HG03575 (cell line): ENCODE measurements at regions not wholly inside any gene's neighbourhood (a gene's known extent, or its start where the extent isn't known, plus 50 kb on each side); places are given as distances from the start of the nearest gene placed in this dataset.

ENCODE experiments used
- ATAC-seq: cut with Tn5 transposase; IDR thresholded peaks from one replicate; pipeline ENCODE4 v1.9.1; 2021; ENCODE audit not compliant: unreplicated experiment, insufficient number of reproducible peaks, low FRiP score; ENCODE audit errors: extremely low read depth

- ATAC-seq = no peak
Measured at GRCh38 chr5:125333416-125333815, 587.0 kb upstream of the ZNF608 start.

GRCh38 chr5:125336401-125336800 is 590.0 kb upstream of the ZNF608 start:
- no peak for ATAC-seq

GRCh38 chr5:125337294-125337693 is 590.9 kb upstream of the ZNF608 start:
- no peak for ATAC-seq

- no peak for ATAC-seq
Measured at GRCh38 chr5:125338440-125339174, 592.2 kb upstream of the ZNF608 start.

- no peak for ATAC-seq
Measured at GRCh38 chr5:125341436-125341835, 595.0 kb upstream of the ZNF608 start.

GRCh38 chr5:125343015-125343414 is 596.6 kb upstream of the ZNF608 start:
- ATAC-seq = no peak

GRCh38 chr5:125346316-125346715 is 599.9 kb upstream of the ZNF608 start:
- no peak for ATAC-seq

- no peak for ATAC-seq
Measured at GRCh38 chr5:125348221-125348692, 601.8 kb upstream of the ZNF608 start.

GRCh38 chr5:125348936-125349831 is 602.7 kb upstream of the ZNF608 start:
- no peak for ATAC-seq

GRCh38 chr5:125357660-125358059 is 611.2 kb upstream of the ZNF608 start:
- ATAC-seq = no peak

- ATAC-seq = no peak
Measured at GRCh38 chr5:125365747-125366146, 619.3 kb upstream of the ZNF608 start.

- ATAC-seq = no peak
Measured at GRCh38 chr5:125367702-125368101, 621.3 kb upstream of the ZNF608 start.

- no peak for ATAC-seq
Measured at GRCh38 chr5:125370461-125371205, 624.2 kb upstream of the ZNF608 start.

- ATAC-seq = no peak
Measured at GRCh38 chr5:125372694-125373631, 626.5 kb upstream of the ZNF608 start.

GRCh38 chr5:125375143-125375542 is 628.7 kb upstream of the ZNF608 start:
- ATAC-seq = no peak

- ATAC-seq = no peak
Measured at GRCh38 chr5:125376059-125376641, 629.7 kb upstream of the ZNF608 start.

- no peak for ATAC-seq
Measured at GRCh38 chr5:125377141-125377540, 630.7 kb upstream of the ZNF608 start.

- ATAC-seq = no peak
Measured at GRCh38 chr5:125381290-125381689, 634.9 kb upstream of the ZNF608 start.
